Skin epidermis (tissue), 12 donors: ENCODE measurements at regions not wholly inside any gene's neighbourhood (a gene's known extent, or its start where the extent isn't known, plus 50 kb on each side); places are given as distances from the start of the nearest gene placed in this dataset.
"Not testable (repeated sequence)": the region's sequence is repeated elsewhere in the genome, so short reads cannot be mapped to it uniquely, and the experiment has no call there.

Experiments used
- H3K27ac ChIP-seq, 21 experiments: fragments of 200-600 bp; sonication (generic) in 11 of 21; one replicate each; pipeline ENCODE4 v1.5.0; 2020; ENCODE audit warnings: mild to moderate bottlenecking in 3 of 21, inconsistent platforms in 2 of 21, moderate library complexity in 2 of 21
- H3K4me3 ChIP-seq, 7 experiments: fragments of 200-600 bp; sonication (generic) in 2 of 7; one replicate each; pipeline ENCODE4 v1.5.0; 2020; ENCODE audit warnings: inconsistent platforms in 2 of 7, mild to moderate bottlenecking in 2 of 7, moderate library complexity in 1 of 7

DNA sequence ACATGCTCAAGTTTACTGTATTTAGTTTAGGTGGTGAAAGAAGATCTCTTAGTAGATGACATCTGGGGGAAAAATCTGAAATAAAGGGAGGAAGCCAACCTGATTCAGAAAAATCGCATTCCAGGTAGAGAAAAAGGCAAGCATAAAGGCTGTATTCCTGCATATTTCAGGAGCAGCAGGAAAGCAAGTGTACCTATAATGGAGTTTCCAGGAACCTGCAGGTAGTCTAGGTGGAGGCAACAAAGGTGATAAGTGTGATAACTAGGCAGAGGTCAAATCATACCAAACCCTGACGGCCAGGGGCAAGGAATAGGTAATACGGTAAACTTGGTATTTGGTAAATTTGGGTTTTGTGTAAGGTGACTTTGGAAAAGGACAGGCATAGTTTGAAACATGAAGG, 132.8 kb upstream of the GOT2 start:
- no peak overlapping the region for H3K27ac ChIP-seq
- no peak overlapping the region for H3K4me3 ChIP-seq

GRCh38 chr16:58863761-58864160, 129.6 kb upstream of the GOT2 start:
- Histone ChIP-seq H3K4me3 (no peak overlapping the region), H3K27ac (no peak overlapping the region)

GRCh38 chr16:58863042-58863441, 128.9 kb upstream of the GOT2 start:
- H3K4me3 ChIP-seq: no peak overlapping the region
- no peak overlapping the region for H3K27ac ChIP-seq

DNA sequence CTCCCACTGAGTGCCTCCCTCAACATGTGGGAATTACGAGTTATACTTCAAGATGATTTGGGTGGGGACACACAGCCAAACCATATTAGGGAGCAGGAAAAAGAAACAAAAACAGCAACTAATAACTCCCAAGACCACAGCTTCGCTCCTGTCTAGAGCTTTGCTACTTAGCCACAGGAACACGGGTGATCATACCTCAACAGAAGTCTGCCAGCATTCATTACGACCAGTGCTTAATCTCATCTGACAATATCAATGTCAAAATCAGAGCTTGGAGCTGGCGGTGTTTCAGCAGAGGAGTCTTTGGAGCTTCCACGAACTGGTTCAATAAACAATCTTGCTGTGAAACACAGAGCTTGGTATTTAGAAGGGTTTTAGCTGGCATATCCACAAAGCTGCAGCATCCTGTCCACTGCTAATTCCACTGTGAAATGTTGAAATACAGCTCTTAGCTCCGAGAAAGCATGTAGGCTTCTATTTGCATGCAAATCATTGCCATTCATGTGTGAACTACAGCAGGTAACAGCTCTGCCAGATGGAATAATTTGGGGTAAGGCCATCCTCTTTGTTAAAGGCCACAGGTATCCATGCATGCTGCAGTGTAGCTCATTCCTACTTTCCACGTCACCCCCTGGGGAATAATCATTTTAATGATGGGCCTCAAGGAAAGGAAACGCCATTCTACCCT, 128.4 kb upstream of the GOT2 start:
- H3K27ac ChIP-seq: no peak overlapping the region
- no peak overlapping the region for H3K4me3 ChIP-seq

GRCh38 chr16:58859958-58860669, 126.0 kb upstream of the GOT2 start:
- no peak overlapping the region for H3K4me3 ChIP-seq
- no peak overlapping the region for H3K27ac ChIP-seq

GRCh38 chr16:58858577-58858976, 124.5 kb upstream of the GOT2 start:
- not testable (repeated sequence) for H3K4me3 ChIP-seq, H3K27ac ChIP-seq

DNA sequence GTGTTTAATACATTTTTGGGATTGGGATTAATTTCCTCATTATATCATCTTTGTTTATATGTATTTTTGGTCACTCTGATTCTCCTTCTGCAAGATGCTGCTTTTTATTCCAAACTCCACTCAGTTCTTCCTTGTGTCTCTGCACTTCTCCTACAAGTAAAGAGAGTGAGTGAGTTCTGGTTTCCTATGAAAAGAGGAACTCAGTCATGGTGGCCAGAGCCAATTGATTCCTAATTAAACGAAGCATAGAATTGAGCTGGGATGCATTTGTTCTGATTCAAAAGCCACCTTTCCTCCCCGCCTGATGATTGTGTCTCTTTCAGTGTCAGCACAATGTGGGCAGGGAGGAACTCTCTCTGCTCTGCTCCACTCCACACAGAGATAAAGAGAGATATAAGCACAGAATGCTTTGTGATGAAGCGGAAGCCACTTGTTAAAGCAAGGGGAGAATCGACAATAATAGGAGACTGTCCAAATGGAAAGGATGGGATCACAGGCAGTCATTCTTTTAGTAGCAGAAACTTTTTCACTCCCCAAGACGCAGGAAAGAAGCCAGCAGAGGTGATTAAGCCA, 121.3 kb upstream of the GOT2 start:
- Histone ChIP-seq H3K4me3 (no peak overlapping the region), H3K27ac (no peak overlapping the region)

DNA sequence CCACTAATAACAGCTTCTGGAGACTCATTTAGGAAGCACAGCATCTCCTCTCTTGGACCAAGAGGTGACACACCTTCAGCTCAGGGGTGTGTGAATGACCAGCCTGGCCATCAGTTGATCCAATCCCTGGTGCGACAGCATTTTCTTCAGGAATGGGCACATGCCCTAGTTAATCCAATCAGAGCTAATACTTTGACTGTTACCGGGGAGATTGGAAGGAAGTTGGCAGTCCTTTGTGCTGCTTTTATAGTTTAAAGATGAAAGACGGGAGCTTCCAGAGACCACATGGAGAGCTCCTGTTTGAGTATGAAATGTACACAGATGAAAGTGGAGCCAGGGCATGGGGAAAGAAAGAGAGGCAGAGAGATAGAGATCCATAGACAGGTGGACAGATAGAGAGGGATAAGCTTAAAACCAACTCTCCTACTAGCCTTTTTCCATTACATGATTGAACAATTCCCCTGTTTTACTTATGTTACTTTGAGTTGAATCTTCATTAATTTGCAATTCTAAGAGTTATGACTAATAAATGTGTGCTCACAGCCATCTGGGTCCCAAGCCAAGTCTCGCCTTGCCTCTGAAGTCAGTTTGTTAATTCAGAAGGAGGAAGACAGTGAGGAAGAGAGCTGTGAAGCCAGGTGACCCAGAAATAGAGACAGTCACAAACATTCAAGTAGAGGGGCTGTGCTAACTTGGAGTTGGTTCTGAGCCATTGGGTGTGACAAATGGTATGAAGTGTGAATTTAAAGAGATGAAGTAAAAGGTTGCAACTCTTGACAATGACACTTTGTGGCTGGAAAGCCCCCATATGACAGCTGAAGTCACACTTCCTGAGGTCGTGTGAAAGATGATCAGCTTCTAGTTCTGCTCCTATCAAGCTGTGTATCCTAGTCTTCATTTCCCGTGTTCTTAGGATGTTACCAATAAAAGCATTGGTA, 120.0 kb upstream of the GOT2 start:
- H3K4me3 ChIP-seq: no peak overlapping the region
- no peak overlapping the region for H3K27ac ChIP-seq

DNA sequence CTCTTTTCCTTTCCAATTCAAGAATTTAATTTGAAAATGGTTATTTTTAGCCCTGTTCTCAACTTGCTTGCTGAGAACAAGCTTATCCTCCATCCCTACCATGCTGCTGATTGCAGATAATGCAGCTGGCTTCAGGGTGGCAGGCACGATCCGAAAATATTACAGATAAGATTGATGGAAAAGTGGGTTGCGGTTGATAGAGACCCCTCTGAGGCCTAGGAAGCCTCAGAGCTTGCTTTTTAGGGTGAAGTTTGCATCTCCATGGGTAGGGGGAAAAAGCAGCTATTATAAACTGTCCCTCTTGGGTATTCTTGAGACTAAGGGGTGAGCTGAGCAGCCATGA, 116.5 kb upstream of the GOT2 start:
- no peak overlapping the region for H3K4me3 ChIP-seq
- H3K27ac ChIP-seq: no peak overlapping the region

DNA sequence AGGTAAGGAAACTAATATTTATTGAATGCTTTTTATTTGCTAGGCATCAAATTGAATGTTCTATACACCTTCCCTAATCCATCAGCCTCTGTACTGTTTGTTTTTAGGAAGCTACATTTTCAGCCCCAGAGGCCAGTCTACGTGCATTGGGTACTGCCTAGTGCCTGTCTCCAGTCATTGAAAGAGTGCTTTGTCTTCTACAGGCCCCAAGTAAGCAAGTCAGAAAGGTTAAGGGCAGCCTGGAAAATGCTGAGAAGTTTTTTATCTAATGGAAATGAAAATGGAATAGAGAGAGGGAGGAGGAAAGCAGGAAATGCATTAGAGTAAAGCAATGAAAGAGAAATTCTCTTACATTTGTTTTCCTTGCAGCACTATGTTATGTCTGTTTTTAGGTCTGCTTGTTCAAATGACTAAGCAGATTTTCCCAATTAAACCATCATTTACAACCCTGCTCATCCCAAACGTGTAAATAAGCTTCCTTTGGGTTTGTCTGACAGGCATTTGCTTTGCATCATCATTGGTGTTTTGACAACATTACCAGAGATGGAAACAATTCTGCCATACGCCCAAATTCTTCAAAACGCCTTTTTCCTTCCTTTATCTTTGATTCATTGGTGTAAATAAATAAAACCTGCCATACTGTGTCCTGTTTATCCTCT, 116.0 kb upstream of the GOT2 start:
- Histone ChIP-seq H3K4me3 (no peak overlapping the region), H3K27ac (no peak overlapping the region)

DNA sequence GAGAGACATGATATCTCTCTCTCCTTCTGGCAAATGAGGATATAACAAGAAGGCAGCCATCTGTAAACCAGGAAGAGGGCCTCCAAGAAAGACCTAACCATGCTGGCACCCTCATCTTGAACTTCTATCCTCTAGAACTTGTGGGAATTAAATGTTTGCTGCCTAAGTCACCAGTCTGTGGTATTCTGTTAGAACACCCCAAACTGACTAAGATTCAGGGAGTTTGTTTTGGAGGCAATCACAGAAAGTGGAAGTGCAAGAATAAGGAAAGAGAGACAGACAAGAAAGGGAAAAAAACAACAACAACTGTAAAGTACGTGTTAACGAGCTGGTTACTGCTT, 114.5 kb upstream of the GOT2 start:
- H3K4me3 ChIP-seq: no peak overlapping the region
- H3K27ac ChIP-seq: no peak overlapping the region

DNA sequence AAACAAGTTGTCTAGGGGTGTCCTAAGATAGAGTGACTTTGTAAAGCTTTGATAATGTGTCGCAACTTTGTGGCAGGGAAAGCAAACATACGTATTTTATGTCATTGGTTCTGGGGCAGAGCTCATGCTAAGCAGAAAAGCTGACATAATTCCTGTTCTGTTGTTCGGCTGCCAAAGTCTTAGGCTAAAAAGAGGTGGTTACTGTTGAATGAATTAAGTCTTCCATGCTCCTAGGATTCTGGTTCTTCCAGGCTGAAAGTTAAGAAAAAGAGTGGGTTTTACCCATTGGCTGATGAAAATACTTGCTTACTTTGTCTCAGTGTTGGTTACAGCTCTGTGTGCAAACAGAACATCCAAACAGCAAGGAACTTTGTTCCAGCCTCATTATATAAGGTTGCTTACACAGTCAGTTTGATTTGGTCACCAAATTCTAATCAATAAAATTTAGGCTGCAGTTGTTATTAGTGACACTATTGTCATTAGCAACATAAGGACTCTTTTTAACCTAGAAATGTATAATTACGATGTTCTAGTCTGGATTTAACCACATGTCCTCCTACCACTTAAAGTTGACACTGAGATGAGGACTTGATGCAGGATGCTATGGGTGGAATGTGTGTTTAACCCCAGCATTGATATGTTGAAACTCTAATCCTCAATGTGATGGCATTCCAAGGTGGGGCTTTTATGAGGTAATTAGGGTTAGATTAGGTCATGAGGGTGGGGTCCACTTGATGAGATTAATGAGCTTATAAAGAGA, 114.0 kb upstream of the GOT2 start:
- Histone ChIP-seq H3K27ac (no peak overlapping the region), H3K4me3 (no peak overlapping the region)

DNA sequence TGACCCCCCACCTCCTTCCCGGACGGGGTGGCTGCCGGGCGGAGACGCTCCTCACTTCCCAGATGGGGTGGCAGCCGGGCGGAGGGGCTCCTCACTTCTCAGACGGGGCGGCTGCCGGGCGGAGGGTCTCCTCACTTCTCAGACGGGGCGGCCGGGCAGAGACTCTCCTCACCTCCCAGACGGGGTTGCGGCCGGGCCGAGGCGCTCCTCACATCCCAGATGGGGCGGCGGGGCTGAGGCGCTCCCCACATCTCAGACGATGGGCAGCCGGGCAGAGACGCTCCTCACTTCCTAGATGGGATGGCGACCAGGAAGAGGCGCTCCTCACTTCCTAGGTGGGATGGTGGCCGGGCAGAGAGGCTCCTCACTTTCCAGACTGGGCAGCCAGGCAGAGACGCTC, 112.1 kb upstream of the GOT2 start:
- not testable (repeated sequence) for H3K27ac ChIP-seq, H3K4me3 ChIP-seq

GRCh38 chr16:58843675-58844074, 109.6 kb upstream of the GOT2 start:
- H3K4me3 ChIP-seq: no peak overlapping the region
- no peak overlapping the region for H3K27ac ChIP-seq

- no peak overlapping the region for H3K4me3 ChIP-seq
- no peak overlapping the region for H3K27ac ChIP-seq
Observed at GRCh38 chr16:58842746-58843145, 108.6 kb upstream of the GOT2 start.

DNA sequence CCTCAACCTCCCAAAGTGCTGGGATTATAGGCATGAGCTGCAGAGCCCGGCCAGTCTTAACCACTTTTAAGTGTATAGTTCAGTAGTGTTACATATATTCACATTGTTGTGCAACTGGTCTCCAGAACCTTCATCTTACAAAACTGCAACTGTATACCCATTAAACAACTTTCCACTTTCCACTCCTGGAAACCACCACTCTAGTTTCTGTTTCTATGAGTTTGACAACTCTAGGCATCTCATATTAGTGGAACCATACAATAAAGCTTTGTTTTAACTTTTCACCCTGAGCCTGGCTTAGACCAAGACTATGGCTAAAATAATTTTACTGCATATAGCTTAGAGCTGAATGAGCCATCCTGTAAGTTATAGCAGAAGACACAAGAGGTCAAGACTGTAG, 108.0 kb upstream of the GOT2 start:
- Histone ChIP-seq H3K27ac (no peak overlapping the region), H3K4me3 (no peak overlapping the region)

- H3K4me3 ChIP-seq: no peak overlapping the region
- no peak overlapping the region for H3K27ac ChIP-seq
Observed at GRCh38 chr16:58837950-58838349, 103.8 kb upstream of the GOT2 start.

GRCh38 chr16:58836427-58836826, 102.3 kb upstream of the GOT2 start:
- no peak overlapping the region for H3K4me3 ChIP-seq
- H3K27ac ChIP-seq: no peak overlapping the region

DNA sequence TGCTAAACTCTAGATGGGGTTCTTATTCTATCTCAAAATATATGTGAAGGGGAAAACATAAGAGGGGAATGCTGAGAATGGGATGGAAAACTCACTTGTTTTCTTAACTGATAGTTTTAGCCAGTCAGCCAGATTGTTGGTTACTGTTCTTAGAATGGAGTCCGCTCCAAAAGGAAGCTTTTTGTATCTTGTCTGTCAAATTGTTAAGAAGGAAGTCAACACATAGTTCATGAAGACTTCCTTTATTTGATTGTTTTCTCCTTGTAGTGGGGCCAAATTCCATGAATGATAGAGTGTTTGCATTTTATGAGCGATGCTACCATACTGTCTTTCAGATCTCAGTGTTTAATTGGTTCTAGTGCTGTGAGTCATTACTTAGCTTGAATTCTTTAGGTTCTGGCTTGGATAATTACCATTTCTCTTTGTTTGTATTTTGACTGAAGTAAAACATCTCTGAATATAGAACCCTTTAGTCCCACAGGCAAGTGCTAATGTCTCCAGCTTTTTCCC, 98.3 kb upstream of the GOT2 start:
- Histone ChIP-seq H3K4me3 (no peak overlapping the region), H3K27ac (no peak overlapping the region)
